H1 (cell line): ENCODE measurements at regions not wholly inside any gene's neighbourhood (a gene's known extent, or its start where the extent isn't known, plus 50 kb on each side); places are given as distances from the start of the nearest gene placed in this dataset.

ENCODE experiments used
- POLR2A ChIP-seq, 2 experiments: IDR thresholded peaks; 1 replicate in 1 of 2; 2 replicates in 1 of 2; pipeline ENCODE4 v1.6.1; 2011; ENCODE audit warnings: low read depth in 2 of 2, low read length in 2 of 2, mild to moderate bottlenecking in 2 of 2; ENCODE audit errors: control extremely low read depth in 1 of 2
- ZNF274 ChIP-seq: IDR thresholded peaks from 2 replicates; pipeline ENCODE4 v1.7.0; 2012; ENCODE audit warnings: low read length, borderline replicate concordance; ENCODE audit errors: extremely low read depth
- TF ChIP-seq, protein P1 (sequence below), 3 experiments: IDR thresholded peaks; 1 replicate in 2 of 3; 2 replicates in 1 of 3; pipeline versions ENCODE4 v1.5.1 to v1.6.1; 2011; ENCODE audit warnings: low read length in 3 of 3, mild to moderate bottlenecking in 3 of 3, inconsistent platforms in 2 of 3, low read depth in 1 of 3, moderate library complexity in 1 of 3; ENCODE audit not compliant: insufficient read depth in 1 of 3; ENCODE audit errors: control extremely low read depth in 1 of 3

DNA sequence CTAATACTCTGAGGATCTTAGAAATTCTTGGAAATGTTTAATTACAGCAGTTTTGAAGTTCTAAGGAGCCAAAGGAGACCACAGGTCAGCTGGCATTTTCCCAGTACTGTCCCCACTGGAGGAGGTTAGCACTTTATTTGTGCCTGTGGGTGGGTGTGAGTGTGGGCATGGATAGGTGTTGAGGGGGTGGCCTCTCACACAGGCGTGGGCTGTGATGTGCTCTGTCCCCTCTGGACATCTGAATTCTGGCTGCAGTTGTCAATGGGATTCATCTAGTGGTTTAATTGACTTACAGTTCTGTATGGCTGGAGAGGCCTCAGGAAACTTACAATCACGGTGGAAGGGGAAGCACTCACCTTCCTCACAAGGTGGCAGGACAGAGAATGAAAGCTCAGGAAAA, 135.4 kb upstream of the NAMPT start:
- TF ChIP-seq, protein P1, sequence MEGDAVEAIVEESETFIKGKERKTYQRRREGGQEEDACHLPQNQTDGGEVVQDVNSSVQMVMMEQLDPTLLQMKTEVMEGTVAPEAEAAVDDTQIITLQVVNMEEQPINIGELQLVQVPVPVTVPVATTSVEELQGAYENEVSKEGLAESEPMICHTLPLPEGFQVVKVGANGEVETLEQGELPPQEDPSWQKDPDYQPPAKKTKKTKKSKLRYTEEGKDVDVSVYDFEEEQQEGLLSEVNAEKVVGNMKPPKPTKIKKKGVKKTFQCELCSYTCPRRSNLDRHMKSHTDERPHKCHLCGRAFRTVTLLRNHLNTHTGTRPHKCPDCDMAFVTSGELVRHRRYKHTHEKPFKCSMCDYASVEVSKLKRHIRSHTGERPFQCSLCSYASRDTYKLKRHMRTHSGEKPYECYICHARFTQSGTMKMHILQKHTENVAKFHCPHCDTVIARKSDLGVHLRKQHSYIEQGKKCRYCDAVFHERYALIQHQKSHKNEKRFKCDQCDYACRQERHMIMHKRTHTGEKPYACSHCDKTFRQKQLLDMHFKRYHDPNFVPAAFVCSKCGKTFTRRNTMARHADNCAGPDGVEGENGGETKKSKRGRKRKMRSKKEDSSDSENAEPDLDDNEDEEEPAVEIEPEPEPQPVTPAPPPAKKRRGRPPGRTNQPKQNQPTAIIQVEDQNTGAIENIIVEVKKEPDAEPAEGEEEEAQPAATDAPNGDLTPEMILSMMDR (IDR thresholded peaks at IDR 0.05; ENCODE audit: control extremely low read depth in 1 of 3, insufficient read depth in 1 of 3, low read depth in 1 of 3, low read length in 3 of 3), result no peak
- TF ChIP-seq POLR2A (IDR thresholded peaks at IDR 0.05; ENCODE audit: control extremely low read depth in 1 of 2, low read depth in 2 of 2, low read length in 2 of 2), result no peak
- TF ChIP-seq ZNF274, result no peak
